B cell (primary cell): ENCODE measurements at regions not wholly inside any gene's neighbourhood (a gene's known extent, or its start where the extent isn't known, plus 50 kb on each side); places are given as distances from the start of the nearest gene placed in this dataset.

Experiments used
- ATAC-seq: fragments of 200-7000 bp; cut with Tn5 transposase; one replicate; pipeline ENCODE4 v1.10.0; 2021; ENCODE audit warnings: low read depth, mild to moderate bottlenecking, moderate number of reproducible peaks, moderate library complexity
- CTCF ChIA-PET: fragments of 350-600 bp; sonication (Branson Sonifier 250); formaldehyde crosslinking; loops from one replicate; lab custom pipeline; 2021; ENCODE audit warnings: antibody characterized with exemption, inconsistent platforms; lab: Charles Lee
- POLR2A ChIA-PET: fragments of 350-600 bp; sonication (Branson Sonifier 250); formaldehyde crosslinking; loops from one replicate; lab custom pipeline; 2021; ENCODE audit warnings: antibody characterized with exemption; lab: Charles Lee
- DNase-seq: peaks from one replicate; pipeline ENCODE4 v3.0.0; 2013
- H2AFZ ChIP-seq: 2 replicates; pipeline ENCODE4 v1.6.1; 2012; ENCODE audit warnings: mild to moderate bottlenecking, low read depth, low read length; ENCODE audit not compliant: insufficient read depth, poor library complexity, severe bottlenecking
- H3K27ac ChIP-seq, 2 donors: 1 replicate in 1 of 2; 2 replicates in 1 of 2; pipeline ENCODE4 v1.5.1; 2012 to 2013; ENCODE audit warnings: low read length in 2 of 2, mild to moderate bottlenecking in 2 of 2, moderate library complexity in 1 of 2
- H3K27me3 ChIP-seq, 4 experiments: fragments of 200-600 bp in 1 of 4; sonication (generic) in 1 of 4; replicated peaks in 1 of 4; 1 replicate in 2 of 4; 2 replicates in 2 of 4; pipeline versions ENCODE4 v1.6.1 to v1.7.0; 2013 to 2016; ENCODE audit warnings: low read length in 3 of 4, mild to moderate bottlenecking in 2 of 4, mixed read lengths in 1 of 4, moderate library complexity in 1 of 4; ENCODE audit not compliant: insufficient read depth in 4 of 4, control insufficient read depth in 3 of 4; ENCODE audit errors: control extremely low read depth in 1 of 4
- H3K36me3 ChIP-seq, 2 experiments: replicated peaks in 1 of 2; 1 replicate in 1 of 2; 2 replicates in 1 of 2; pipeline versions ENCODE4 v1.6.1 to v1.7.1; 2013; ENCODE audit warnings: low read length in 1 of 2; ENCODE audit not compliant: insufficient read depth in 2 of 2, control insufficient read depth in 1 of 2; ENCODE audit errors: control extremely low read depth in 1 of 2, extremely low read depth in 1 of 2
- H3K4me1 ChIP-seq, 2 donors: fragments of 200-600 bp in 1 of 2; sonication (generic) in 1 of 2; 1 replicate in 1 of 2; 2 replicates in 1 of 2; pipeline versions ENCODE4 v1.5.1 to v1.6.1; 2013 to 2017; ENCODE audit warnings: low read length in 2 of 2; ENCODE audit not compliant: control insufficient read depth in 2 of 2, insufficient read depth in 2 of 2
- H3K4me2 ChIP-seq: replicated peaks from 2 replicates; pipeline ENCODE3; 2012; ENCODE audit warnings: mild to moderate bottlenecking, low read depth, low read length; ENCODE audit not compliant: poor library complexity, severe bottlenecking
- H3K4me3 ChIP-seq, 5 experiments: fragments of 200-600 bp in 1 of 5; sonication (generic) in 1 of 5; 1 replicate in 3 of 5; 2 replicates in 2 of 5; pipeline versions ENCODE4 v1.5.1 to v1.7.0; 2011 to 2016; ENCODE audit warnings: low read length in 4 of 5, mild to moderate bottlenecking in 4 of 5, low read depth in 2 of 5, control low read depth in 1 of 5, moderate library complexity in 1 of 5; ENCODE audit not compliant: insufficient read depth in 1 of 5; ENCODE audit errors: control extremely low read depth in 1 of 5, extremely low read depth in 1 of 5
- H3K79me2 ChIP-seq: fragments of 200-600 bp; sonication (generic); one replicate; pipeline ENCODE4 v1.6.0; 2016; ENCODE audit warnings: low read length; ENCODE audit not compliant: control insufficient read depth, insufficient read depth
- H3K9ac ChIP-seq: fragments of 200-600 bp; sonication (generic); 2 replicates; pipeline ENCODE4 v1.6.1; 2017; ENCODE audit warnings: mild to moderate bottlenecking, low read length, moderate library complexity
- H3K9me3 ChIP-seq, 3 donors: one replicate each; pipeline versions ENCODE4 v1.6.1 to v1.7.1; 2013; ENCODE audit warnings: low read length in 2 of 3; ENCODE audit not compliant: control insufficient read depth in 2 of 3, insufficient read depth in 1 of 3; ENCODE audit errors: control extremely low read depth in 1 of 3
- H4K20me1 ChIP-seq: 2 replicates; pipeline ENCODE4 v1.6.0; 2012; ENCODE audit warnings: mild to moderate bottlenecking, low read length; ENCODE audit not compliant: insufficient read depth, control insufficient read depth, poor library complexity, severe bottlenecking
- H3K27ac Mint-ChIP-seq: one replicate; pipeline ENCODE4 v1.8.0; 2021; ENCODE audit warnings: mixed read lengths
- H3K27me3 Mint-ChIP-seq: one replicate; pipeline ENCODE4 v1.8.0; 2021; ENCODE audit warnings: mixed read lengths
- H3K4me1 Mint-ChIP-seq: one replicate; pipeline ENCODE4 v1.8.0; 2021; ENCODE audit warnings: mixed read lengths
- H3K4me3 Mint-ChIP-seq: one replicate; pipeline ENCODE4 v1.8.0; 2021; ENCODE audit warnings: mixed read lengths
- H3K9me3 Mint-ChIP-seq: one replicate; pipeline ENCODE4 v1.8.0; 2022; ENCODE audit warnings: mixed read lengths; ENCODE audit not compliant: insufficient read depth
- CTCF ChIP-seq: fragments of 200-600 bp; IDR thresholded peaks from one replicate; pipeline ENCODE4 v1.8.0; 2022; ENCODE audit warnings: antibody characterized with exemption, mild to moderate bottlenecking
- EZH2 ChIP-seq: IDR thresholded peaks from 2 replicates; pipeline ENCODE4 v1.6.1; 2012; ENCODE audit warnings: borderline replicate concordance, low read depth, mild to moderate bottlenecking, moderate library complexity, low read length; ENCODE audit not compliant: insufficient read depth, poor library complexity, severe bottlenecking
- WGBS: methylation state at CpG from one replicate; pipeline ENCODE4 v1.1.5; 2013; ENCODE audit warnings: missing lambda C conversion rate; ENCODE audit not compliant: insufficient coverage; 5-methylcytosine and 5-hydroxymethylcytosine counted together
- intact Hi-C: fragments of 100-400 bp; cut with micrococcal nuclease; formaldehyde crosslinking; loops from one replicate; pipeline ENCODE4 v1.10.0; 2022

- intact Hi-C loops = no loop called here
- Histone ChIP-seq H3K27me3 (no peaks in the 10 kb centered on the region), H3K4me3 (no peak overlapping the region), H3K4me2 (no peak overlapping the region), H3K27ac (no peak overlapping the region), H3K9ac (no peak overlapping the region), H3K9me3 (no peaks in the 10 kb centered on the region), H3K4me1 (no peaks in the 10 kb centered on the region), H3K36me3 (no peaks in the 10 kb centered on the region), H4K20me1 (no peaks in the 10 kb centered on the region), H3K79me2 (no peaks in the 10 kb centered on the region), H2AFZ (no peak overlapping the region)
- ATAC-seq (no peak), DNase-seq (no peak)
- TF ChIP-seq EZH2 (no peak), CTCF (no peak)
- no peak overlapping the region for H3K4me3 Mint-ChIP-seq
- H3K9me3 Mint-ChIP-seq = no peaks in the 10 kb centered on the region
- H3K27me3 Mint-ChIP-seq = no peaks in the 10 kb centered on the region
- H3K4me1 Mint-ChIP-seq = no peaks in the 10 kb centered on the region
- CTCF ChIA-PET = no interaction called here
- POLR2A ChIA-PET = no interaction called here
- no peak overlapping the region for H3K27ac Mint-ChIP-seq
- 14% methylated on average over 1 of the region's 4 CpGs for WGBS
Measured at GRCh38 chr6:147699637-147700036, 191.1 kb downstream of the SAMD5 start.

DNA sequence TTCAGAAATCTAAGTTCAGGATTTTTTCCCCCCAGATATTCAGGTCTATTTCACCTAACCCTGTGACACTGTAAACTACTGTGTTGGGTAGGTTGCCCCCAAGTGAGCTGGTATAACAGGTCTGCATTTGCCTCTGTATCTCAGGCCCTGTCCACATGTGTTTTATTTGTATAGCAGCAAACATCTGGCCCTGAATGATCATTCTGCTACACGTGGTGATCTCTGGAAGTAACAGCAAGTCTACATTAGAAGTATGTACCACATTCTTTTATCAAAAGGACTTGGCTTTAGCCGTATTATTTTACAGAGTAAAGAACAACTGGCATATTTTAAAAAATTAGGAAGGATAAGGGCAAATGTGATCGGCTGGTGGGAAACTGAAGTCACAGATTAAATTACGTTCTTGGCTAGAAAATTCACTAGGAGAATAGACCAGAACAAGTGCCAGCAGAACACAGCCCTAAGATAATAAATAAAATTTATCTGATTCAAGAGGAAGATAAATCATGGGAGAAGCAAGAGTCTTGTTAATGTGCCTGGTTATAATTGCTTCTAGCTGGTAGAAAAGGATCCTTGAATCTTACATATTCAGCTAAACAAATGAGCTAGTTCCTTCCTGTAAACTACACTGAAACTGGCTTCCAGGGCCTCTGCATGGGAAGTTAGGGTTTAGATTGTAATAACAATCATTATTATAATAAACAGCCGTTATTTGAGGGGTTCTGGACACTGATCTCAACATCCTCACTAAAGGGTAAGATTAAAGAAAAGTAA, 192.1 kb downstream of the SAMD5 start:
- no peak overlapping the region for H3K4me3 Mint-ChIP-seq
- no peak overlapping the region for H3K9ac ChIP-seq
- ATAC-seq = no peak
- TF ChIP-seq CTCF (no peak), EZH2 (no peak)
- no peaks in the 10 kb centered on the region for H3K36me3 ChIP-seq
- no peaks in the 10 kb centered on the region for H3K79me2 ChIP-seq
- H3K4me2 ChIP-seq = no peak overlapping the region
- no peaks in the 10 kb centered on the region for H3K27me3 Mint-ChIP-seq
- no peaks in the 10 kb centered on the region for H3K9me3 ChIP-seq
- H3K27ac Mint-ChIP-seq = no peak overlapping the region
- intact Hi-C loops = no loop called here
- no peaks in the 10 kb centered on the region for H3K4me1 Mint-ChIP-seq
- no peaks in the 10 kb centered on the region for H3K27me3 ChIP-seq
- no peak overlapping the region for H2AFZ ChIP-seq
- ChIA-PET CTCF (no interaction called here), POLR2A (no interaction called here)
- DNase-seq = no peak
- no peaks in the 10 kb centered on the region for H4K20me1 ChIP-seq
- no CpG with 5 or more reads among the region's 5 CpGs for WGBS
- H3K4me3 ChIP-seq = no peak overlapping the region
- H3K4me1 ChIP-seq = no peaks in the 10 kb centered on the region
- no peak overlapping the region for H3K27ac ChIP-seq
- no peaks in the 10 kb centered on the region for H3K9me3 Mint-ChIP-seq
